Hepatocyte (in vitro differentiated cells): ENCODE measurements at regions not wholly inside any gene's neighbourhood (a gene's known extent, or its start where the extent isn't known, plus 50 kb on each side); places are given as distances from the start of the nearest gene placed in this dataset.

Experiments
- DNase-seq: peaks from one replicate; pipeline ENCODE4 v3.0.0-alpha.2; 2016; ENCODE audit warnings: low spot score
- H2AFZ ChIP-seq: fragments of 200-600 bp; sonication (generic); 2 replicates; pipeline ENCODE4 v1.6.0; 2016; ENCODE audit warnings: antibody characterized with exemption, mild to moderate bottlenecking
- H3K27ac ChIP-seq: fragments of 200-600 bp; sonication (generic); 2 replicates; pipeline ENCODE4 v1.5.1; 2016; ENCODE audit warnings: mild to moderate bottlenecking
- H3K27me3 ChIP-seq: fragments of 200-600 bp; sonication (generic); 2 replicates; pipeline ENCODE4 v1.6.1; 2016
- H3K36me3 ChIP-seq: fragments of 200-600 bp; sonication (generic); replicated peaks from 2 replicates; pipeline ENCODE4 v1.5.1; 2016; ENCODE audit warnings: low read depth; ENCODE audit not compliant: insufficient read depth
- H3K4me1 ChIP-seq: fragments of 200-600 bp; sonication (generic); 2 replicates; pipeline ENCODE4 v1.5.1; 2016; ENCODE audit warnings: mild to moderate bottlenecking, moderate library complexity; ENCODE audit not compliant: insufficient read depth
- H3K4me2 ChIP-seq: fragments of 200-600 bp; sonication (generic); 2 replicates; pipeline ENCODE4 v1.6.0; 2016
- H3K4me3 ChIP-seq: fragments of 200-600 bp; sonication (generic); 2 replicates; pipeline ENCODE4 v1.5.1; 2016; ENCODE audit warnings: mild to moderate bottlenecking
- H3K79me2 ChIP-seq: fragments of 200-600 bp; sonication (generic); 2 replicates; pipeline ENCODE4 v1.6.0; 2017; ENCODE audit warnings: mild to moderate bottlenecking
- H3K9me2 ChIP-seq: fragments of 200-600 bp; sonication (generic); replicated peaks from 2 replicates; pipeline ENCODE4 v1.6.0; 2017; ENCODE audit warnings: mild to moderate bottlenecking; ENCODE audit not compliant: insufficient read depth
- H3K9me3 ChIP-seq: fragments of 200-600 bp; sonication (generic); 2 replicates; pipeline ENCODE4 v1.5.1; 2016; ENCODE audit warnings: low read depth, mild to moderate bottlenecking
- H4K20me1 ChIP-seq: fragments of 200-600 bp; sonication (generic); 2 replicates; pipeline ENCODE4 v1.6.0; 2016; ENCODE audit warnings: mild to moderate bottlenecking; ENCODE audit not compliant: insufficient read depth, poor library complexity, severe bottlenecking
- EZH2 ChIP-seq: fragments of 200-600 bp; sonication (generic); IDR thresholded peaks from 2 replicates; pipeline ENCODE4 v1.6.1; 2016; ENCODE audit warnings: antibody characterized with exemption, mild to moderate bottlenecking, borderline replicate concordance
- EZH2phosphoT487 ChIP-seq: fragments of 200-600 bp; sonication (generic); IDR thresholded peaks from one replicate; pipeline ENCODE4 v1.6.1; 2018; ENCODE audit warnings: antibody characterized with exemption, mild to moderate bottlenecking, low read depth, moderate library complexity; ENCODE audit not compliant: unreplicated experiment, severe bottlenecking
- WGBS: methylation state at CpG from one replicate; pipeline ENCODE4 v1.1.6; 2016; ENCODE audit warnings: low lambda C conversion rate; ENCODE audit errors: missing lambda C conversion rate; 5-methylcytosine and 5-hydroxymethylcytosine counted together
- TF ChIP-seq, protein P1 (sequence below): fragments of 200-600 bp; sonication (generic); IDR thresholded peaks from 2 replicates; pipeline ENCODE4 v1.5.1; 2016; ENCODE audit warnings: antibody characterized with exemption, mild to moderate bottlenecking; ENCODE audit not compliant: poor library complexity

DNA sequence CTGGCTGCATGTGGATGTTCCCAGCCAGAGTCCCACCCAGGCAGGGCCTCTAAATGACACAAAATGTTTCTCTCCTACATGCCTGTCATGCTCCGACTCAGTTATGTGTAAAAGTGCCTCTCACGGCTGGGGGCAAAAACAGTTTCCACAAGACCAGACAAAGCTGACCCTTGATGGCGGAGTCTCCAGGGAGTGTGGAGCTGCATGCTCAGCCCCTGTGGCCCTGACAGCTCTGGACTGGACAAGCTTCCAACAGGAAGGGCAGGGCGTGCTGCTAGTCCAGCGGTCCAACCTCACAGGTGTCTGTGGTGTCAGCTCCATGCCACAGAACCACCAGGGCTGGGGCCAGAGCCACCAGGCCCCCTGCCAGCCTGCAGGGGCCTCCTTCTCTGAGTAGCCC is 149.6 kb downstream of the CRYBB2 start:
- Histone ChIP-seq H3K9me3 (no peaks in the 10 kb centered on the region), H3K4me2 (no peak overlapping the region), H3K27me3 (no peaks in the 10 kb centered on the region), H2AFZ (no peak overlapping the region), H3K9me2 (no peaks in the 10 kb centered on the region), H3K79me2 (no peaks in the 10 kb centered on the region), H4K20me1 (no peaks in the 10 kb centered on the region), H3K4me1 (no peaks in the 10 kb centered on the region), H3K36me3 (no peaks in the 10 kb centered on the region), H3K27ac (no peak overlapping the region), H3K4me3 (no peak overlapping the region)
- no peak for TF ChIP-seq EZH2
- WGBS: 88% methylated on average over 5 of the region's 5 CpGs
- DNase-seq: no peak

DNA sequence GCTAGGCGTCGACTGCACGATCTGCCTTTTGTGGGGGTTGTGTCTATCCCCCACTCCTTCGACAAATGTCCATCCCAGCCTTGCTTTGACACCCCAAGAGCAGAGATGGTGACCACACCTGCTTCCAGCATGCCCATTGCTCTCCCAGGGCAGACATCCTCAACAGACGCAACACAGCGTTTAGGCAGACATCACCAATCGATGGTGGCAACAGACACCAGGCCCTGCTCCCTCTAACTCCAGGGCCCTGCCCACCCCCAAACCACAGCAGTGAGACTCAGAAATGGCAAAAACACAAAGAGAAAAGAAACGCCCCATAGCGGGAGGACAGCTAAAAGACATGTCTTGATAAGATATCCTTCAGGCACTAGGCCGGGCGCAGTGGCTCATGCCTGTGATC is 150.9 kb downstream of the CRYBB2 start:
- Histone ChIP-seq H3K4me2 (no peak overlapping the region), H3K79me2 (no peaks in the 10 kb centered on the region), H3K36me3 (no peaks in the 10 kb centered on the region), H3K4me1 (no peaks in the 10 kb centered on the region), H3K9me2 (no peaks in the 10 kb centered on the region), H3K4me3 (no peak overlapping the region), H3K27me3 (no peaks in the 10 kb centered on the region), H3K27ac (no peak overlapping the region), H3K9me3 (no peaks in the 10 kb centered on the region), H2AFZ (no peak overlapping the region), H4K20me1 (no peaks in the 10 kb centered on the region)
- no peak for DNase-seq
- TF ChIP-seq, protein P1, sequence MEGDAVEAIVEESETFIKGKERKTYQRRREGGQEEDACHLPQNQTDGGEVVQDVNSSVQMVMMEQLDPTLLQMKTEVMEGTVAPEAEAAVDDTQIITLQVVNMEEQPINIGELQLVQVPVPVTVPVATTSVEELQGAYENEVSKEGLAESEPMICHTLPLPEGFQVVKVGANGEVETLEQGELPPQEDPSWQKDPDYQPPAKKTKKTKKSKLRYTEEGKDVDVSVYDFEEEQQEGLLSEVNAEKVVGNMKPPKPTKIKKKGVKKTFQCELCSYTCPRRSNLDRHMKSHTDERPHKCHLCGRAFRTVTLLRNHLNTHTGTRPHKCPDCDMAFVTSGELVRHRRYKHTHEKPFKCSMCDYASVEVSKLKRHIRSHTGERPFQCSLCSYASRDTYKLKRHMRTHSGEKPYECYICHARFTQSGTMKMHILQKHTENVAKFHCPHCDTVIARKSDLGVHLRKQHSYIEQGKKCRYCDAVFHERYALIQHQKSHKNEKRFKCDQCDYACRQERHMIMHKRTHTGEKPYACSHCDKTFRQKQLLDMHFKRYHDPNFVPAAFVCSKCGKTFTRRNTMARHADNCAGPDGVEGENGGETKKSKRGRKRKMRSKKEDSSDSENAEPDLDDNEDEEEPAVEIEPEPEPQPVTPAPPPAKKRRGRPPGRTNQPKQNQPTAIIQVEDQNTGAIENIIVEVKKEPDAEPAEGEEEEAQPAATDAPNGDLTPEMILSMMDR: no peak
- TF ChIP-seq EZH2phosphoT487: no peak
- TF ChIP-seq EZH2: no peak
- 96% methylated on average over 11 of the region's 11 CpGs for WGBS

DNA sequence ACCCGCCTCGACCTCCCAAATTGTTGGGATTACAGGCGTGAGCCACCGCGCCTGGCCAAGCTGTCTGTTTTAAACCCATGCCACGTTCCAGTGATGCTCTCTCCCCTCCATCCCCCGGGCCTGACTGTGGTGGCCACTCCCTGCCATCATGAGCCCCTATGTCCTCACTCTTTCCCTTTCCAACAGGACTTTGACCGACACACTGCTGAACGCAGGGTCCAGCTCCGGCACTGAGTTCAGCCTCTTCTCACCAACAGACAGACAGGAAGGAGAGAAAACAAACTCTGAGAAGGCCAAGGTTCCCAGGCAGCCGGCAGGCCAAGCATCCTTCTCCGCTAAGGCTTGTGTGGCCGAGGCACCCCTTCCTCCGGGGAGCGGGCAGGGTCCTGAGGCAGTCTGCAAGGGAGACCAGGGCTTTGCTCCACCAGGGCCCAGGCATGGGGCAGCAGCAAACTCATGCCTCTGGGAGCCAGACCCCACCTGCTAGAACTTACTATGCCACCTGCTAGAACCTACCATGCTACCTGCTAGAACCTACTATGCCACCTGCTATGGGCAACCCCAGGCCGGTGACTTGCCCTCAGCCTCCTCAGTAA is 152.7 kb downstream of the CRYBB2 start:
- Histone ChIP-seq H3K79me2 (no peaks in the 10 kb centered on the region), H3K4me1 (no peaks in the 10 kb centered on the region), H3K4me3 (no peak overlapping the region), H2AFZ (no peak overlapping the region), H3K27ac (no peak overlapping the region), H4K20me1 (no peaks in the 10 kb centered on the region), H3K4me2 (no peak overlapping the region), H3K9me3 (no peaks in the 10 kb centered on the region), H3K27me3 (no peaks in the 10 kb centered on the region), H3K9me2 (no peaks in the 10 kb centered on the region), H3K36me3 (no peaks in the 10 kb centered on the region)
- TF ChIP-seq, protein P1: no peak
- no peak for TF ChIP-seq EZH2
- no peak for TF ChIP-seq EZH2phosphoT487
- no peak for DNase-seq
- 96% methylated on average over 16 of the region's 16 CpGs for WGBS

DNA sequence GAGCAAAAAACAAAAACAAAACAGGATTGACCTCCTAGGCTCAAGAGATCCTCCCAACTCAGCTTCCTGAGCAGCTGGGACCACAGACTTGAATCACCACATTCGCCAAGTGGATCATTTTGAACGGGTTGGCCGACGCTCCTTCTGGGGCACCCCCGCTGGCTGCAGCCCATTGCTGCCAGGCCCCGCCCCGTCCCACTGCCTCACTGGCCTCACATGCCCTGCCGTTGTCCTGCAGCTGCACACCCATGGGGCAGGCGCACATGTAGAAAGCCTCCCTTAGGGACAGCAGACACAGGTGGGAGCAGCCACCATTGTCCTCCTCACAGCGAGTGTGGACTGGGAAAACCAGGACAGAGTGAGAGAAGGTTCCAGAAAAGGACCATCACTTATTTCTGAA is 154.5 kb downstream of the CRYBB2 start:
- Histone ChIP-seq H3K79me2 (no peaks in the 10 kb centered on the region), H3K27me3 (no peaks in the 10 kb centered on the region), H3K36me3 (no peaks in the 10 kb centered on the region), H3K9me2 (no peaks in the 10 kb centered on the region), H3K4me2 (no peak overlapping the region), H4K20me1 (no peaks in the 10 kb centered on the region), H3K4me1 (no peaks in the 10 kb centered on the region), H3K4me3 (no peak overlapping the region), H3K9me3 (no peaks in the 10 kb centered on the region), H3K27ac (no peak overlapping the region), H2AFZ (no peak overlapping the region)
- TF ChIP-seq EZH2 (no peak), EZH2phosphoT487 (no peak)
- TF ChIP-seq, protein P1: no peak
- no peak for DNase-seq
- 97% methylated on average over 10 of the region's 10 CpGs for WGBS
